ENCODE measurements at regions not wholly inside any gene's neighbourhood (a gene's known extent, or its start where the extent isn't known, plus 50 kb on each side); places are given as distances from the start of the nearest gene placed in this dataset.

DNA sequence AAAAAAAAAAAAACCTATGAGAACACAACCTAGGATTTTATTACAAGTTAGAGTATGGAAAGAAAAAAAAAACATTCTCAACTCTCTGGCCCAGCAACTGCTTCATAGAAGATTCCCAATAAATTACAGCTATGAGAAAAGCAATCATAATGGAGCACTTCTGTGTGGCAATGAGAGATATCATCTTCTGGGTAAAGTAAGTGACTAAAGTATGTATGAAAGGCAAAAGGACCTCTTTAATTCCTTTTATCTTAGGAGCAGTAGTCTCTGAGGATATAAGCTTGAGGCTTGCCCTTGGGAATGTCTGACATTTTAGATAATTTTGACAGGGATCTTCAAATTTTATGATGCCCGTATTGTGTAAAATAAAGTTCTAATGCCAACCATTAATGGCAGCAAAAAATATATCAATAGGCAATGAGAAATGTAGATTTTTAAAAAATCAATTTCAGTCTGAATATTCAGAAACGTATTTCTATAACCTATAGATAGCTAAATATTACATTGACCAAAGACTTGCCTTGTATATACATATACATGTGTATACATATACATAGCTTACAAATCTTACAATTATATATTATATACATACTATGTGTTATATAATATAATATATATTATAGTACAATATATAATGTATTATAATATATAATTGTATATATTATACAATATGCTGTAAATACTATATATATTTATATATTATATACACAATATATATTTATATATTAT, 823.9 kb upstream of the SLITRK1 start:
- no peak overlapping the region for H3K4me3 ChIP-seq (replicated peaks in 1 of 2; ENCODE audit: low read depth in 1 of 2, low read length in 2 of 2)
- no peak overlapping the region for H3K27ac ChIP-seq (ENCODE audit: low read depth, low read length)
- ATAC-seq = no peak
- no peak for DNase-seq (ENCODE audit: low read depth, low spot score)
- no peaks in the 10 kb centered on the region for H3K36me3 ChIP-seq (ENCODE audit: control insufficient read depth in 1 of 2, insufficient read depth in 2 of 2, low read length in 2 of 2)
- no peaks in the 10 kb centered on the region for H3K9me2 ChIP-seq (ENCODE audit: insufficient read depth)
- no peak overlapping the region for H3K4me2 ChIP-seq (ENCODE audit: low read length)
- TF ChIP-seq POLR2AphosphoS5 (IDR thresholded peaks at IDR 0.05; ENCODE audit: low read depth, low read length) = no peak
- TF ChIP-seq CBX3 (IDR thresholded peaks at IDR 0.05; ENCODE audit: low read depth) = no peak
- TF ChIP-seq ELF1 (IDR thresholded peaks at IDR 0.05; ENCODE audit: borderline replicate concordance, low read depth) = no peak
- no peak for TF ChIP-seq ZNF274 (IDR thresholded peaks at IDR 0.05; ENCODE audit: low read depth, low read length)
- TF ChIP-seq YY1 (IDR thresholded peaks at IDR 0.05; ENCODE audit: extremely low read depth, insufficient replicate concordance, low read depth, low read length) = no peak
- no peaks in the 10 kb centered on the region for H3K79me2 ChIP-seq (ENCODE audit: insufficient read depth, low read length)
- H3K9ac ChIP-seq (ENCODE audit: low read length) = no peak overlapping the region
- ChIA-PET POLR2A (no interaction called here), CTCF (no interaction called here), RAD21 (ENCODE audit: low non-redundant PET in 1 of 2, low total read pairs in 2 of 2, uncharacterized antibody in 2 of 2, unreplicated experiment in 2 of 2) (no interaction called here)
- H3K27me3 ChIP-seq (ENCODE audit: insufficient read depth, low read length) = no peaks in the 10 kb centered on the region
- no peaks in the 10 kb centered on the region for H3K4me1 ChIP-seq (ENCODE audit: control insufficient read depth in 1 of 2, insufficient read depth in 2 of 2, low read length in 2 of 2)
- no peak overlapping the region for H2AFZ ChIP-seq (ENCODE audit: low read depth, low read length, poor library complexity, severe bottlenecking)
- intact Hi-C loops (cut with micrococcal nuclease) = no loop called here
- BruUV-seq (replicated peaks) = no TSS peak
- H3K9me3 ChIP-seq (ENCODE audit: control insufficient read depth in 1 of 2, insufficient read depth in 1 of 2, low read depth in 1 of 2, low read length in 2 of 2) = no peaks in the 10 kb centered on the region
- no peaks in the 10 kb centered on the region for H4K20me1 ChIP-seq (ENCODE audit: insufficient read depth)

DNA sequence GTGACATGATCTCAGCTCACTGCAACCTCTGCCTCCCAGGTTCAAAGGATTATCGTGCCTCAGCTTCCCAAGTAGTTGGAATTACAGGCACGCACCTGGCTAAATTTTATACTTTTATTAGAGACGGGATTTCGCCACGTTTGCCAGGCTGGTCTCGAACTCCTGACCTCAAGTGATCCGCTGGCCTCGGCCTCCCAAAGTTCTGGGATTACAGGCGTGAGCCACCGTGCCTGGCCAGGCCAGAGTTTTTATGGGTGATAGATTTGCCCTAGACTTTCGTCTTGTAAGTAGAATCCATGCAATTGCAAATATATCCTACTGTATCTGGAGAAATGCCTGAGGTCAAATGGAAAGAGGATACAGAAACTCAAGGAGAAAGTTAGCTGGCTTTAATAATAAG, 819.9 kb upstream of the SLITRK1 start:
- Histone ChIP-seq H3K36me3 (ENCODE audit: control insufficient read depth in 1 of 2, insufficient read depth in 2 of 2, low read length in 2 of 2) (no peaks in the 10 kb centered on the region), H3K9me2 (ENCODE audit: insufficient read depth) (no peaks in the 10 kb centered on the region), H3K79me2 (ENCODE audit: insufficient read depth, low read length) (no peaks in the 10 kb centered on the region), H4K20me1 (ENCODE audit: insufficient read depth) (no peaks in the 10 kb centered on the region), H3K27me3 (ENCODE audit: insufficient read depth, low read length) (no peaks in the 10 kb centered on the region), H3K9me3 (ENCODE audit: control insufficient read depth in 1 of 2, insufficient read depth in 1 of 2, low read depth in 1 of 2, low read length in 2 of 2) (no peaks in the 10 kb centered on the region; a peak in 1 of 4 replicates), H2AFZ (ENCODE audit: low read depth, low read length, poor library complexity, severe bottlenecking) (no peak overlapping the region), H3K27ac (ENCODE audit: low read depth, low read length) (no peak overlapping the region), H3K9ac (ENCODE audit: low read length) (no peak overlapping the region), H3K4me1 (ENCODE audit: control insufficient read depth in 1 of 2, insufficient read depth in 2 of 2, low read length in 2 of 2) (no peaks in the 10 kb centered on the region), H3K4me3 (replicated peaks in 1 of 2; ENCODE audit: low read depth in 1 of 2, low read length in 2 of 2) (no peak overlapping the region), H3K4me2 (ENCODE audit: low read length) (no peak overlapping the region)
- ChIA-PET RAD21 (ENCODE audit: low non-redundant PET in 1 of 2, low total read pairs in 2 of 2, uncharacterized antibody in 2 of 2, unreplicated experiment in 2 of 2) (no interaction called here), CTCF (no interaction called here), POLR2A (no interaction called here)
- intact Hi-C loops (cut with micrococcal nuclease) = no loop called here
- ATAC-seq (no peak), DNase-seq (ENCODE audit: low read depth, low spot score) (no peak)
- TF ChIP-seq JUND (IDR thresholded peaks at IDR 0.05) (no peak), RAD21 (IDR thresholded peaks at IDR 0.05; ENCODE audit: low read depth) (no peak), YY1 (IDR thresholded peaks at IDR 0.05; ENCODE audit: extremely low read depth, insufficient replicate concordance, low read depth, low read length) (no peak), EZH2 (IDR thresholded peaks at IDR 0.05) (no peak), EGR1 (IDR thresholded peaks at IDR 0.05; ENCODE audit: low read depth) (no peak), CTCF (IDR thresholded peaks at IDR 0.05 in 2 of 3, conservative IDR thresholded peaks at IDR 0.05 in 1 of 3; ENCODE audit: borderline replicate concordance in 1 of 3, insufficient read depth in 1 of 3, low read depth in 2 of 3, low read length in 2 of 3) (no peak)
- TF ChIP-seq, protein P1, sequence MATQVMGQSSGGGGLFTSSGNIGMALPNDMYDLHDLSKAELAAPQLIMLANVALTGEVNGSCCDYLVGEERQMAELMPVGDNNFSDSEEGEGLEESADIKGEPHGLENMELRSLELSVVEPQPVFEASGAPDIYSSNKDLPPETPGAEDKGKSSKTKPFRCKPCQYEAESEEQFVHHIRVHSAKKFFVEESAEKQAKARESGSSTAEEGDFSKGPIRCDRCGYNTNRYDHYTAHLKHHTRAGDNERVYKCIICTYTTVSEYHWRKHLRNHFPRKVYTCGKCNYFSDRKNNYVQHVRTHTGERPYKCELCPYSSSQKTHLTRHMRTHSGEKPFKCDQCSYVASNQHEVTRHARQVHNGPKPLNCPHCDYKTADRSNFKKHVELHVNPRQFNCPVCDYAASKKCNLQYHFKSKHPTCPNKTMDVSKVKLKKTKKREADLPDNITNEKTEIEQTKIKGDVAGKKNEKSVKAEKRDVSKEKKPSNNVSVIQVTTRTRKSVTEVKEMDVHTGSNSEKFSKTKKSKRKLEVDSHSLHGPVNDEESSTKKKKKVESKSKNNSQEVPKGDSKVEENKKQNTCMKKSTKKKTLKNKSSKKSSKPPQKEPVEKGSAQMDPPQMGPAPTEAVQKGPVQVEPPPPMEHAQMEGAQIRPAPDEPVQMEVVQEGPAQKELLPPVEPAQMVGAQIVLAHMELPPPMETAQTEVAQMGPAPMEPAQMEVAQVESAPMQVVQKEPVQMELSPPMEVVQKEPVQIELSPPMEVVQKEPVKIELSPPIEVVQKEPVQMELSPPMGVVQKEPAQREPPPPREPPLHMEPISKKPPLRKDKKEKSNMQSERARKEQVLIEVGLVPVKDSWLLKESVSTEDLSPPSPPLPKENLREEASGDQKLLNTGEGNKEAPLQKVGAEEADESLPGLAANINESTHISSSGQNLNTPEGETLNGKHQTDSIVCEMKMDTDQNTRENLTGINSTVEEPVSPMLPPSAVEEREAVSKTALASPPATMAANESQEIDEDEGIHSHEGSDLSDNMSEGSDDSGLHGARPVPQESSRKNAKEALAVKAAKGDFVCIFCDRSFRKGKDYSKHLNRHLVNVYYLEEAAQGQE (IDR thresholded peaks at IDR 0.05; ENCODE audit: low read depth) = no peak
- no TSS peak for BruUV-seq (replicated peaks)

Measured in HCT116 (cell line).